ENCODE measurements at regions not wholly inside any gene's neighbourhood (a gene's known extent, or its start where the extent isn't known, plus 50 kb on each side); places are given as distances from the start of the nearest gene placed in this dataset.

GRCh38 chr11:116077092-116077491, 572.9 kb upstream of the CADM1 start:
- no peak for TF ChIP-seq POLR2A (IDR thresholded peaks at IDR 0.05)
- TF ChIP-seq, protein P1, sequence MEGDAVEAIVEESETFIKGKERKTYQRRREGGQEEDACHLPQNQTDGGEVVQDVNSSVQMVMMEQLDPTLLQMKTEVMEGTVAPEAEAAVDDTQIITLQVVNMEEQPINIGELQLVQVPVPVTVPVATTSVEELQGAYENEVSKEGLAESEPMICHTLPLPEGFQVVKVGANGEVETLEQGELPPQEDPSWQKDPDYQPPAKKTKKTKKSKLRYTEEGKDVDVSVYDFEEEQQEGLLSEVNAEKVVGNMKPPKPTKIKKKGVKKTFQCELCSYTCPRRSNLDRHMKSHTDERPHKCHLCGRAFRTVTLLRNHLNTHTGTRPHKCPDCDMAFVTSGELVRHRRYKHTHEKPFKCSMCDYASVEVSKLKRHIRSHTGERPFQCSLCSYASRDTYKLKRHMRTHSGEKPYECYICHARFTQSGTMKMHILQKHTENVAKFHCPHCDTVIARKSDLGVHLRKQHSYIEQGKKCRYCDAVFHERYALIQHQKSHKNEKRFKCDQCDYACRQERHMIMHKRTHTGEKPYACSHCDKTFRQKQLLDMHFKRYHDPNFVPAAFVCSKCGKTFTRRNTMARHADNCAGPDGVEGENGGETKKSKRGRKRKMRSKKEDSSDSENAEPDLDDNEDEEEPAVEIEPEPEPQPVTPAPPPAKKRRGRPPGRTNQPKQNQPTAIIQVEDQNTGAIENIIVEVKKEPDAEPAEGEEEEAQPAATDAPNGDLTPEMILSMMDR (IDR thresholded peaks at IDR 0.05): no peak

All from esophagus squamous epithelium (tissue), 4 donors.